Left lung (tissue), 4 donors: ENCODE measurements at regions not wholly inside any gene's neighbourhood (a gene's known extent, or its start where the extent isn't known, plus 50 kb on each side); places are given as distances from the start of the nearest gene placed in this dataset.
A peak's percentile ranks its signal among the peaks of the same experiment; 100 is the strongest.

Experiments used
- ATAC-seq: fragments of 200-7000 bp; cut with Tn5 transposase; one replicate; pipeline ENCODE4 v1.9.1; 2020; ENCODE audit warnings: moderate library complexity
- DNase-seq, 4 donors: peaks; one replicate each; pipeline ENCODE4 v3.0.0-alpha.2; 2013 to 2020
- H3K27ac ChIP-seq, 2 donors: fragments of 200-600 bp; sonication (generic) in 1 of 2; one replicate each; pipeline versions ENCODE4 v1.5.0 to v1.8.0; 2020 to 2021
- H3K27me3 ChIP-seq, 2 donors: fragments of 200-600 bp; sonication (generic) in 1 of 2; one replicate each; pipeline versions ENCODE4 v1.5.0 to v1.8.0; 2020 to 2021
- H3K36me3 ChIP-seq, 2 donors: fragments of 200-600 bp; sonication (generic) in 1 of 2; one replicate each; pipeline versions ENCODE4 v1.5.0 to v1.8.0; 2020 to 2021
- H3K4me1 ChIP-seq, 2 donors: fragments of 200-600 bp; one replicate each; pipeline ENCODE4 v1.8.0; 2021
- H3K4me3 ChIP-seq, 2 donors: fragments of 200-600 bp; sonication (generic) in 1 of 2; one replicate each; pipeline versions ENCODE4 v1.5.0 to v1.8.0; 2020 to 2021; ENCODE audit warnings: mild to moderate bottlenecking in 1 of 2
- H3K9me3 ChIP-seq, 2 donors: fragments of 200-600 bp; sonication (generic) in 1 of 2; one replicate each; pipeline versions ENCODE4 v1.5.0 to v1.8.0; 2020 to 2021
- CTCF ChIP-seq, 2 donors: fragments of 200-600 bp; sonication (generic) in 1 of 2; IDR thresholded peaks; one replicate each; pipeline versions ENCODE4 v1.5.0 to v1.8.0; 2021; ENCODE audit warnings: antibody characterized with exemption in 2 of 2
- intact Hi-C, 2 donors: fragments of 100-400 bp; cut with DNase I; formaldehyde crosslinking; loops; one replicate each; pipeline versions ENCODE4 v1.11.2 to v1.14.2; 2022
- donor health status: DM: no; HTN: yes; CAD: no.
- donor health status: DM: no; HTN: no; CAD: no.

- DNase-seq (no peak), ATAC-seq (no peak)
- Histone ChIP-seq H3K27me3 (no peaks in the 10 kb centered on the region), H3K27ac (no peak overlapping the region), H3K4me1 (no peaks in the 10 kb centered on the region), H3K9me3 (no peaks in the 10 kb centered on the region), H3K36me3 (no peaks in the 10 kb centered on the region), H3K4me3 (no peak overlapping the region)
- intact Hi-C loops, result no loop called here
- no peak for TF ChIP-seq CTCF (IDR thresholded peaks at IDR 0.05)
Observed at GRCh38 chr16:9279291-9280068, 188.0 kb downstream of the HAPSTR1 start.

- Histone ChIP-seq H3K27ac (no peak overlapping the region), H3K27me3 (no peaks in the 10 kb centered on the region), H3K36me3 (no peaks in the 10 kb centered on the region), H3K4me3 (no peak overlapping the region), H3K4me1 (no peaks in the 10 kb centered on the region), H3K9me3 (no peaks in the 10 kb centered on the region)
- DNase-seq, result no peak
- no peak for ATAC-seq
- intact Hi-C loops, result no loop called here
- no peak for TF ChIP-seq CTCF (IDR thresholded peaks at IDR 0.05)
Observed at GRCh38 chr16:9280069-9280466, 188.6 kb downstream of the HAPSTR1 start.

- H3K27ac ChIP-seq, result no peak overlapping the region
- ATAC-seq, result no peak
- intact Hi-C loops, result no loop called here
- H3K4me1 ChIP-seq, result no peaks in the 10 kb centered on the region
- H3K27me3 ChIP-seq, result no peaks in the 10 kb centered on the region
- H3K9me3 ChIP-seq, result no peaks in the 10 kb centered on the region
- no peak for TF ChIP-seq CTCF (IDR thresholded peaks at IDR 0.05)
- no peak overlapping the region for H3K4me3 ChIP-seq
- no peak for DNase-seq
- H3K36me3 ChIP-seq, result no peaks in the 10 kb centered on the region
Observed at GRCh38 chr16:9286930-9287329, 195.5 kb downstream of the HAPSTR1 start.

GRCh38 chr16:9296271-9296590, 204.8 kb downstream of the HAPSTR1 start:
- Histone ChIP-seq H3K36me3 (no peaks in the 10 kb centered on the region), H3K4me1 (no peaks in the 10 kb centered on the region), H3K9me3 (no peaks in the 10 kb centered on the region), H3K4me3 (no peak overlapping the region), H3K27ac (no peak overlapping the region), H3K27me3 (no peaks in the 10 kb centered on the region)
- TF ChIP-seq CTCF (IDR thresholded peaks at IDR 0.05), result no peak
- intact Hi-C loops, result no loop called here
- peak; percentile 24 for ATAC-seq
- peak in 1 of 4 donors; percentile 12 for DNase-seq

- Histone ChIP-seq H3K36me3 (no peaks in the 10 kb centered on the region), H3K4me3 (no peak overlapping the region), H3K9me3 (no peaks in the 10 kb centered on the region), H3K27ac (no peak overlapping the region), H3K27me3 (no peaks in the 10 kb centered on the region), H3K4me1 (no peaks in the 10 kb centered on the region)
- intact Hi-C loops, result no loop called here
- ATAC-seq, result no peak
- TF ChIP-seq CTCF (IDR thresholded peaks at IDR 0.05), result peak; percentile 17 to 26
- peak in 1 of 4 donors; percentile 7 for DNase-seq
Observed at GRCh38 chr16:9297437-9298113, 206.1 kb downstream of the HAPSTR1 start.
